ENCODE measurements at regions not wholly inside any gene's neighbourhood (a gene's known extent, or its start where the extent isn't known, plus 50 kb on each side); places are given as distances from the start of the nearest gene placed in this dataset.

DNA sequence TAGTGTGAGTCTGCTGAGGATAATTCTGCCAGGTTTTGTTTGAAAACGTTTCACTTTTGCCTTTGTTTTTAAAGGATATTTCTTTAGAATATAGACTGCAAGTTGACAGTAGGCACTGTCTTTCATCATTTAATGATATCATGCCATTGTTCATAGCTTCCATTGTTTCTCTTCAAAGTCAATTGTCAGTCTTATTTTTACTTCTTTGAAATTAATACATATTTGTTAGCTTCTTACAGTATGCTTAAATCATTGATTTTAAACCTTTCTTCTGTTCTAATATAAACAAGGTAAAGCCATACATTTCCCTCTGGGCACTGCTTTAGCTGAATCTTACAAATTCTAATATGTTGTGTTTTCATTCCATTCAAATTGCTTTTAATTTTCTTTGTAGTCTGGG is 62.3 kb upstream of the PARVA start:
- TF ChIP-seq NANOG (IDR thresholded peaks at IDR 0.05; ENCODE audit: borderline replicate concordance), result no peak
- no peak for TF ChIP-seq STAT1 (IDR thresholded peaks at IDR 0.05; ENCODE audit: unreplicated experiment)
- TF ChIP-seq CREB1 (CRISPR knock-in tag; IDR thresholded peaks at IDR 0.05; ENCODE audit: low read depth), result no peak
- TF ChIP-seq EZH2phosphoT487 (IDR thresholded peaks at IDR 0.05; ENCODE audit: unreplicated experiment), result no peak
- no peak for TF ChIP-seq ZNF331 (CRISPR knock-in tag; IDR thresholded peaks at IDR 0.05; ENCODE audit: low read depth)
- no peak for TF ChIP-seq POLR2AphosphoS5 (IDR thresholded peaks at IDR 0.05; ENCODE audit: low read depth)
- TF ChIP-seq, protein P1, sequence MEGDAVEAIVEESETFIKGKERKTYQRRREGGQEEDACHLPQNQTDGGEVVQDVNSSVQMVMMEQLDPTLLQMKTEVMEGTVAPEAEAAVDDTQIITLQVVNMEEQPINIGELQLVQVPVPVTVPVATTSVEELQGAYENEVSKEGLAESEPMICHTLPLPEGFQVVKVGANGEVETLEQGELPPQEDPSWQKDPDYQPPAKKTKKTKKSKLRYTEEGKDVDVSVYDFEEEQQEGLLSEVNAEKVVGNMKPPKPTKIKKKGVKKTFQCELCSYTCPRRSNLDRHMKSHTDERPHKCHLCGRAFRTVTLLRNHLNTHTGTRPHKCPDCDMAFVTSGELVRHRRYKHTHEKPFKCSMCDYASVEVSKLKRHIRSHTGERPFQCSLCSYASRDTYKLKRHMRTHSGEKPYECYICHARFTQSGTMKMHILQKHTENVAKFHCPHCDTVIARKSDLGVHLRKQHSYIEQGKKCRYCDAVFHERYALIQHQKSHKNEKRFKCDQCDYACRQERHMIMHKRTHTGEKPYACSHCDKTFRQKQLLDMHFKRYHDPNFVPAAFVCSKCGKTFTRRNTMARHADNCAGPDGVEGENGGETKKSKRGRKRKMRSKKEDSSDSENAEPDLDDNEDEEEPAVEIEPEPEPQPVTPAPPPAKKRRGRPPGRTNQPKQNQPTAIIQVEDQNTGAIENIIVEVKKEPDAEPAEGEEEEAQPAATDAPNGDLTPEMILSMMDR (conservative IDR thresholded peaks at IDR 0.05; ENCODE audit: low read depth in 2 of 2), result no peak
- TF ChIP-seq, protein P2, sequence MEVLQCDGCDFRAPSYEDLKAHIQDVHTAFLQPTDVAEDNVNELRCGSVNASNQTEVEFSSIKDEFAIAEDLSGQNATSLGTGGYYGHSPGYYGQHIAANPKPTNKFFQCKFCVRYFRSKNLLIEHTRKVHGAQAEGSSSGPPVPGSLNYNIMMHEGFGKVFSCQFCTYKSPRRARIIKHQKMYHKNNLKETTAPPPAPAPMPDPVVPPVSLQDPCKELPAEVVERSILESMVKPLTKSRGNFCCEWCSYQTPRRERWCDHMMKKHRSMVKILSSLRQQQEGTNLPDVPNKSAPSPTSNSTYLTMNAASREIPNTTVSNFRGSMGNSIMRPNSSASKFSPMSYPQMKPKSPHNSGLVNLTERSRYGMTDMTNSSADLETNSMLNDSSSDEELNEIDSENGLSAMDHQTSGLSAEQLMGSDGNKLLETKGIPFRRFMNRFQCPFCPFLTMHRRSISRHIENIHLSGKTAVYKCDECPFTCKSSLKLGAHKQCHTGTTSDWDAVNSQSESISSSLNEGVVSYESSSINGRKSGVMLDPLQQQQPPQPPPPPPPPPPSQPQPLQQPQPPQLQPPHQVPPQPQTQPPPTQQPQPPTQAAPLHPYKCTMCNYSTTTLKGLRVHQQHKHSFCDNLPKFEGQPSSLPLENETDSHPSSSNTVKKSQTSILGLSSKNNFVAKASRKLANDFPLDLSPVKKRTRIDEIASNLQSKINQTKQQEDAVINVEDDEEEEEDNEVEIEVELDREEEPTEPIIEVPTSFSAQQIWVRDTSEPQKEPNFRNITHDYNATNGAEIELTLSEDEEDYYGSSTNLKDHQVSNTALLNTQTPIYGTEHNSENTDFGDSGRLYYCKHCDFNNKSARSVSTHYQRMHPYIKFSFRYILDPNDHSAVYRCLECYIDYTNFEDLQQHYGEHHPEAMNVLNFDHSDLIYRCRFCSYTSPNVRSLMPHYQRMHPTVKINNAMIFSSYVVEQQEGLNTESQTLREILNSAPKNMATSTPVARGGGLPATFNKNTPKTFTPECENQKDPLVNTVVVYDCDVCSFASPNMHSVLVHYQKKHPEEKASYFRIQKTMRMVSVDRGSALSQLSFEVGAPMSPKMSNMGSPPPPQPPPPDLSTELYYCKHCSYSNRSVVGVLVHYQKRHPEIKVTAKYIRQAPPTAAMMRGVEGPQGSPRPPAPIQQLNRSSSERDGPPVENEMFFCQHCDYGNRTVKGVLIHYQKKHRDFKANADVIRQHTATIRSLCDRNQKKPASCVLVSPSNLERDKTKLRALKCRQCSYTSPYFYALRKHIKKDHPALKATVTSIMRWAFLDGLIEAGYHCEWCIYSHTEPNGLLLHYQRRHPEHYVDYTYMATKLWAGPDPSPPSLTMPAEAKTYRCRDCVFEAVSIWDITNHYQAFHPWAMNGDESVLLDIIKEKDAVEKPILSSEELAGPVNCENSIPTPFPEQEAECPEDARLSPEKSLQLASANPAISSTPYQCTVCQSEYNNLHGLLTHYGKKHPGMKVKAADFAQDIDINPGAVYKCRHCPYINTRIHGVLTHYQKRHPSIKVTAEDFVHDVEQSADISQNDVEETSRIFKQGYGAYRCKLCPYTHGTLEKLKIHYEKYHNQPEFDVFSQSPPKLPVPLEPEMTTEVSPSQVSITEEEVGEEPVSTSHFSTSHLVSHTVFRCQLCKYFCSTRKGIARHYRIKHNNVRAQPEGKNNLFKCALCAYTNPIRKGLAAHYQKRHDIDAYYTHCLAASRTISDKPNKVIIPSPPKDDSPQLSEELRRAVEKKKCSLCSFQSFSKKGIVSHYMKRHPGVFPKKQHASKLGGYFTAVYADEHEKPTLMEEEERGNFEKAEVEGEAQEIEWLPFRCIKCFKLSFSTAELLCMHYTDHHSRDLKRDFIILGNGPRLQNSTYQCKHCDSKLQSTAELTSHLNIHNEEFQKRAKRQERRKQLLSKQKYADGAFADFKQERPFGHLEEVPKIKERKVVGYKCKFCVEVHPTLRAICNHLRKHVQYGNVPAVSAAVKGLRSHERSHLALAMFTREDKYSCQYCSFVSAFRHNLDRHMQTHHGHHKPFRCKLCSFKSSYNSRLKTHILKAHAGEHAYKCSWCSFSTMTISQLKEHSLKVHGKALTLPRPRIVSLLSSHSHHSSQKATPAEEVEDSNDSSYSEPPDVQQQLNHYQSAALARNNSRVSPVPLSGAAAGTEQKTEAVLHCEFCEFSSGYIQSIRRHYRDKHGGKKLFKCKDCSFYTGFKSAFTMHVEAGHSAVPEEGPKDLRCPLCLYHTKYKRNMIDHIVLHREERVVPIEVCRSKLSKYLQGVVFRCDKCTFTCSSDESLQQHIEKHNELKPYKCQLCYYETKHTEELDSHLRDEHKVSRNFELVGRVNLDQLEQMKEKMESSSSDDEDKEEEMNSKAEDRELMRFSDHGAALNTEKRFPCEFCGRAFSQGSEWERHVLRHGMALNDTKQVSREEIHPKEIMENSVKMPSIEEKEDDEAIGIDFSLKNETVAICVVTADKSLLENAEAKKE (CRISPR knock-in tag; IDR thresholded peaks at IDR 0.05), result no peak
- TF ChIP-seq EZH2 (IDR thresholded peaks at IDR 0.05; ENCODE audit: low read depth, unreplicated experiment), result no peak
- no peak for TF ChIP-seq ZNF114 (CRISPR knock-in tag; IDR thresholded peaks at IDR 0.05)
- no peak for TF ChIP-seq JUNB (IDR thresholded peaks at IDR 0.05; ENCODE audit: unreplicated experiment)
- H3K4me1 ChIP-seq (ENCODE audit: insufficient read depth), result peaks cover 20% of the 10 kb centered on the region
- no peak overlapping the region for H3K4me3 ChIP-seq
- no peak overlapping the region for H2AFZ ChIP-seq
- H3F3A ChIP-seq (replicated peaks; ENCODE audit: low read depth), result no peaks in the 10 kb centered on the region
- H3K36me3 Mint-ChIP-seq (ENCODE audit: low read depth), result no peaks in the 10 kb centered on the region; the same call in 1 of the 3 replicates
- no peak overlapping the region for H3K4me3 Mint-ChIP-seq
- no peak overlapping the region for H3K4me2 ChIP-seq
- no peak overlapping the region for H3K27ac ChIP-seq (ENCODE audit: low read depth)
- no peaks in the 10 kb centered on the region for H3K79me2 ChIP-seq (replicated peaks; ENCODE audit: insufficient read depth)
- DNase-seq (ENCODE audit: low spot score), result no peak
- H3K9me3 Mint-ChIP-seq, result peaks cover 12% of the 10 kb centered on the region; the same call in 2 of the 3 replicates
- no peaks in the 10 kb centered on the region for H4K20me1 ChIP-seq (replicated peaks; ENCODE audit: insufficient read depth)
- ATAC-seq, result no peak
- H3K27me3 ChIP-seq (ENCODE audit: insufficient read depth), result no peaks in the 10 kb centered on the region
- H3K4me1 Mint-ChIP-seq, result peaks cover 22% of the 10 kb centered on the region
- H3K9me2 ChIP-seq (ENCODE audit: insufficient read depth), result no peaks in the 10 kb centered on the region
- H3K36me3 ChIP-seq (ENCODE audit: insufficient read depth), result no peaks in the 10 kb centered on the region
- H3K27me3 Mint-ChIP-seq (ENCODE audit: insufficient read depth, low read depth, poor library complexity), result peaks cover 3% of the 10 kb centered on the region
- H3K27ac Mint-ChIP-seq, result no peak overlapping the region

Data from GM23338 (cell line).